ENCODE measurements at regions not wholly inside any gene's neighbourhood (a gene's known extent, or its start where the extent isn't known, plus 50 kb on each side); places are given as distances from the start of the nearest gene placed in this dataset.

- no peak for TF ChIP-seq CTCF (IDR thresholded peaks at IDR 0.05; ENCODE audit: low read depth, low read length)
- DNase-seq (ENCODE audit: extremely low read depth, low read depth), result no peak
Measured at GRCh38 chr2:16256601-16257321, 316.4 kb downstream of the MYCN start.

GRCh38 chr2:16255120-16255519 is 314.8 kb downstream of the MYCN start:
- no peak for DNase-seq (ENCODE audit: extremely low read depth, low read depth)
- no peak for TF ChIP-seq CTCF (IDR thresholded peaks at IDR 0.05; ENCODE audit: low read depth, low read length)

GRCh38 chr2:16254356-16254965 is 314.1 kb downstream of the MYCN start:
- DNase-seq (ENCODE audit: extremely low read depth, low read depth), result no peak
- TF ChIP-seq CTCF (IDR thresholded peaks at IDR 0.05; ENCODE audit: low read depth, low read length), result no peak

GRCh38 chr2:16253291-16253690 is 312.9 kb downstream of the MYCN start:
- TF ChIP-seq CTCF (IDR thresholded peaks at IDR 0.05; ENCODE audit: low read depth, low read length), result no peak
- no peak for DNase-seq (ENCODE audit: extremely low read depth, low read depth)

- no peak for TF ChIP-seq CTCF (IDR thresholded peaks at IDR 0.05; ENCODE audit: low read depth, low read length)
- DNase-seq (ENCODE audit: extremely low read depth, low read depth), result no peak
Measured at GRCh38 chr2:16252891-16253290, 312.5 kb downstream of the MYCN start.

GRCh38 chr2:16252251-16252650 is 311.9 kb downstream of the MYCN start:
- no peak for DNase-seq (ENCODE audit: extremely low read depth, low read depth)
- TF ChIP-seq CTCF (IDR thresholded peaks at IDR 0.05; ENCODE audit: low read depth, low read length), result no peak

- no peak for DNase-seq (ENCODE audit: extremely low read depth, low read depth)
- TF ChIP-seq CTCF (IDR thresholded peaks at IDR 0.05; ENCODE audit: low read depth, low read length), result no peak
Measured at GRCh38 chr2:16251511-16252225, 311.3 kb downstream of the MYCN start.
